Kidney (tissue), 13 donors: ENCODE measurements at regions not wholly inside any gene's neighbourhood (a gene's known extent, or its start where the extent isn't known, plus 50 kb on each side); places are given as distances from the start of the nearest gene placed in this dataset.

Experiments
- DNase-seq, 5 donors: peaks; one replicate each; pipeline ENCODE4 v3.0.0-alpha.2; 2013 to 2020
- FAIRE-seq: peaks from 2 replicates; lab custom pipeline; 2012; peaks lifted over from hg19 to GRCh38; lab: Jason Lieb, UNC
- H3K27ac ChIP-seq, 2 donors: one replicate each; pipeline ENCODE4 v1.7.0; 2013; ENCODE audit warnings: low read depth in 2 of 2, low read length in 2 of 2, inconsistent platforms in 1 of 2
- H3K27me3 ChIP-seq: one replicate; pipeline ENCODE4 v1.7.1; 2013; ENCODE audit warnings: low read length, inconsistent platforms; ENCODE audit not compliant: control insufficient read depth, insufficient read depth
- H3K36me3 ChIP-seq, 3 donors: one replicate each; pipeline versions ENCODE4 v1.7.0 to v1.7.1; 2013; ENCODE audit warnings: low read length in 3 of 3, control low read depth in 1 of 3, inconsistent platforms in 1 of 3; ENCODE audit not compliant: insufficient read depth in 3 of 3, control insufficient read depth in 2 of 3
- H3K4me1 ChIP-seq, 3 donors: one replicate each; pipeline versions ENCODE4 v1.7.0 to v1.7.1; 2013; ENCODE audit warnings: low read length in 3 of 3, inconsistent platforms in 1 of 3, low read depth in 1 of 3; ENCODE audit not compliant: control insufficient read depth in 2 of 3, insufficient read depth in 2 of 3
- H3K4me3 ChIP-seq, 3 donors: one replicate each; pipeline versions ENCODE4 v1.7.0 to v1.8.1; 2013; ENCODE audit warnings: low read length in 3 of 3, control low read depth in 1 of 3, inconsistent platforms in 1 of 3
- H3K9ac ChIP-seq, 3 donors: one replicate each; pipeline versions ENCODE4 v1.7.0 to v1.7.1; 2013; ENCODE audit warnings: low read length in 3 of 3, control low read depth in 1 of 3, inconsistent platforms in 1 of 3
- H3K9me3 ChIP-seq, 3 donors: one replicate each; pipeline versions ENCODE4 v1.7.0 to v1.7.1; 2013; ENCODE audit warnings: low read length in 3 of 3, control low read depth in 1 of 3, inconsistent platforms in 1 of 3; ENCODE audit not compliant: control insufficient read depth in 2 of 3, insufficient read depth in 1 of 3
- intact Hi-C: fragments of 100-400 bp; cut with DNase I; formaldehyde crosslinking; loops from one replicate; pipeline ENCODE4 v1.11.1; 2022
- TF ChIP-seq, protein P1 (sequence below): IDR thresholded peaks from 3 replicates; pipeline ENCODE4 v1.5.1; 2012; ENCODE audit warnings: mild to moderate bottlenecking, moderate library complexity, borderline replicate concordance; ENCODE audit not compliant: insufficient read depth; ENCODE audit errors: extremely low read depth
- donor health status: control.
- donor health status: control.
- donor health status: control.
- donor health status: control.
- donor health status: control.
- donor health status: DM: yes; HTN: yes; CAD: no.
- donor health status: Normal renal cell carcinoma (clear cell type).

GRCh38 chr1:114207635-114208034 is 54.0 kb upstream of the SYT6 start:
- DNase-seq (no peak), FAIRE-seq (no peak)
- no peak overlapping the region for H3K9ac ChIP-seq
- no peak overlapping the region for H3K4me3 ChIP-seq
- H3K36me3 ChIP-seq: no peaks in the 10 kb centered on the region
- no peaks in the 10 kb centered on the region for H3K27me3 ChIP-seq
- TF ChIP-seq, protein P1, sequence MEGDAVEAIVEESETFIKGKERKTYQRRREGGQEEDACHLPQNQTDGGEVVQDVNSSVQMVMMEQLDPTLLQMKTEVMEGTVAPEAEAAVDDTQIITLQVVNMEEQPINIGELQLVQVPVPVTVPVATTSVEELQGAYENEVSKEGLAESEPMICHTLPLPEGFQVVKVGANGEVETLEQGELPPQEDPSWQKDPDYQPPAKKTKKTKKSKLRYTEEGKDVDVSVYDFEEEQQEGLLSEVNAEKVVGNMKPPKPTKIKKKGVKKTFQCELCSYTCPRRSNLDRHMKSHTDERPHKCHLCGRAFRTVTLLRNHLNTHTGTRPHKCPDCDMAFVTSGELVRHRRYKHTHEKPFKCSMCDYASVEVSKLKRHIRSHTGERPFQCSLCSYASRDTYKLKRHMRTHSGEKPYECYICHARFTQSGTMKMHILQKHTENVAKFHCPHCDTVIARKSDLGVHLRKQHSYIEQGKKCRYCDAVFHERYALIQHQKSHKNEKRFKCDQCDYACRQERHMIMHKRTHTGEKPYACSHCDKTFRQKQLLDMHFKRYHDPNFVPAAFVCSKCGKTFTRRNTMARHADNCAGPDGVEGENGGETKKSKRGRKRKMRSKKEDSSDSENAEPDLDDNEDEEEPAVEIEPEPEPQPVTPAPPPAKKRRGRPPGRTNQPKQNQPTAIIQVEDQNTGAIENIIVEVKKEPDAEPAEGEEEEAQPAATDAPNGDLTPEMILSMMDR: no peak
- no peaks in the 10 kb centered on the region for H3K4me1 ChIP-seq
- no peaks in the 10 kb centered on the region for H3K9me3 ChIP-seq
- no peak overlapping the region for H3K27ac ChIP-seq
- intact Hi-C loops: no loop called here

- no peak overlapping the region for H3K27ac ChIP-seq
- H3K4me1 ChIP-seq: no peaks in the 10 kb centered on the region
- TF ChIP-seq, protein P1: no peak
- no peak overlapping the region for H3K4me3 ChIP-seq
- no peaks in the 10 kb centered on the region for H3K9me3 ChIP-seq
- intact Hi-C loops: no loop called here
- no peaks in the 10 kb centered on the region for H3K36me3 ChIP-seq
- no peak for FAIRE-seq
- H3K9ac ChIP-seq: no peak overlapping the region
- no peak for DNase-seq
- no peaks in the 10 kb centered on the region for H3K27me3 ChIP-seq
Measured at GRCh38 chr1:114206392-114206791, 52.7 kb upstream of the SYT6 start.

GRCh38 chr1:114203595-114204128 is 50.0 kb upstream of the SYT6 start:
- TF ChIP-seq, protein P1: no peak
- no peaks in the 10 kb centered on the region for H3K9me3 ChIP-seq
- intact Hi-C loops: no loop called here
- no peaks in the 10 kb centered on the region for H3K4me1 ChIP-seq
- H3K9ac ChIP-seq: no peak overlapping the region
- no peak overlapping the region for H3K27ac ChIP-seq
- H3K36me3 ChIP-seq: no peaks in the 10 kb centered on the region
- H3K4me3 ChIP-seq: no peak overlapping the region
- DNase-seq: no peak
- H3K27me3 ChIP-seq: no peaks in the 10 kb centered on the region
- FAIRE-seq: no peak
